GM18907 (cell line): ENCODE measurements at regions not wholly inside any gene's neighbourhood (a gene's known extent, or its start where the extent isn't known, plus 50 kb on each side); places are given as distances from the start of the nearest gene placed in this dataset.
A peak's percentile ranks its signal among the peaks of the same experiment; 100 is the strongest.
"Not testable (repeated sequence)": the region's sequence is repeated elsewhere in the genome, so short reads cannot be mapped to it uniquely, and the experiment has no call there.

Source experiments
- ATAC-seq: cut with Tn5 transposase; IDR thresholded peaks from one replicate; pipeline ENCODE4 v1.9.1; 2021; ENCODE audit warnings: mild to moderate bottlenecking, moderate library complexity; ENCODE audit not compliant: unreplicated experiment

GRCh38 chr4:190118519-190118918, 54.2 kb downstream of the DBET start:
- ATAC-seq = not testable (repeated sequence)

- not testable (repeated sequence) for ATAC-seq
Measured at GRCh38 chr4:190119474-190119873, 54.1 kb upstream of the DUX4 start.

- ATAC-seq = peak; percentile 54
Measured at GRCh38 chr4:190120111-190120514, 53.5 kb upstream of the DUX4 start.

GRCh38 chr4:190120537-190121001, 53.0 kb upstream of the DUX4 start:
- ATAC-seq = peak; percentile 54

- ATAC-seq = not testable (repeated sequence)
Measured at GRCh38 chr4:190121076-190121671, 52.4 kb upstream of the DUX4 start.

- no peak for ATAC-seq
Measured at GRCh38 chr4:190121759-190122158, 51.8 kb upstream of the DUX4 start.

GRCh38 chr4:190122161-190123142, 51.1 kb upstream of the DUX4 start:
- not testable (repeated sequence) for ATAC-seq
